ENCODE measurements at regions not wholly inside any gene's neighbourhood (a gene's known extent, or its start where the extent isn't known, plus 50 kb on each side); places are given as distances from the start of the nearest gene placed in this dataset.

DNA sequence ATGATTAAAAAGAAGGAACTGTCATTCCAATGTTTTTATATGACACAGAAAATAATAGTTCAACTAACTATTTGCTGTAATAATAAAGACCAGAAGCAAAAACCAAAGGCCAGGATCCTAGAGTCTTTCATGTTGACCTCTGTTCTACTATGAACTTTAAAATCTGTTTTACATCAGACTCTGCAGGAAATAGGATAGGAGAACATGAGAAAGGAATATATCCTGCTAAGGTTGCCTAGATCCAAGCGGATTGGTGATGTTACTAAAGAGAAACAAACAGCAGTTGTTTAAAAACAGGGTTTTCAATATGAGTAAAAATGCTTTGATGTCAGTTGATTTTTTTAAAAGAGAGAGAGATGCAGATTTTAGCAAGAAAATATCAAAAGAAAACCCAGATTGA is 549.6 kb downstream of the ZIC1 start:
- no peak for TF ChIP-seq CTCF (IDR thresholded peaks at IDR 0.05)

DNA sequence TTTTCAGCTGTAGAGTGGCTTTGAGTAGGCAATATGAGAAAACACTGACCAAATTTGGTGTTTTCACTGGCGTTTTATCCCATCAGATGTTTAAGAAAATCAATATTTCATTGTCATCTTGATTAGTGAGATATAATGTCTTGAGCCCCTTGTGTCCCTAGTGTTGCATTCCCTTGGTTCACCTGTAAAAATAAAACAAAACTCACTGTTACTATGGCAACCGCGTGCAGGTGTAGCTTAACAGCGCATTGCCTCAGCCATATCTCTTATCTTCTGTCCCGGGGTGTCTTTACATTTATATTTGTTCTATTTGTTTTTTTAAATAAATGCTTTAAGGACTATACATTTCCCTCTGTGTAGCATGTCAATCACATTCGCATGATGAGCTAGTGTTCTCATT is 551.6 kb downstream of the ZIC1 start:
- no peak for TF ChIP-seq CTCF (IDR thresholded peaks at IDR 0.05)

- TF ChIP-seq CTCF (IDR thresholded peaks at IDR 0.05): no peak
These were observed 553.4 kb downstream of the ZIC1 start for GRCh38 chr3:147962408-147963164.

- no peak for TF ChIP-seq CTCF (IDR thresholded peaks at IDR 0.05)
These were observed 554.5 kb downstream of the ZIC1 start for GRCh38 chr3:147963711-147964110.

DNA sequence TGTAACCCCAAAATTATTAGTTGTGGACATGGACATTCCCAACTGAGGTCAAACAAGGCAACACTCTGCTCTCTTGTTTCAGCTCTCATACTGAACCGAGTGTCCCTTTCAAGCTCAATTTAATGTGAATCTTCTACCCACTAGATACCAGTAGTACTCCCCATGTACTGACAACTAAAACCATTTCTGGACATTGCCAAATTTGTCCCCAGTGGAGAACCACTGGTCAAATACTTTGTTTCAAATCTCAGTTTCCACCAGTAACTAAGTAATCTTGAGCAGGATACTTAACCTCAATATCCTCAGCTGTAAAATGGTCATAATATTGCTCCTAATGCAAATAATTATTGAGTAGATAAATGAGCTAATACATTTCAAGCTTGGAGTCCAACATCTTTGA is 566.0 kb downstream of the ZIC1 start:
- TF ChIP-seq CTCF (IDR thresholded peaks at IDR 0.05): no peak

DNA sequence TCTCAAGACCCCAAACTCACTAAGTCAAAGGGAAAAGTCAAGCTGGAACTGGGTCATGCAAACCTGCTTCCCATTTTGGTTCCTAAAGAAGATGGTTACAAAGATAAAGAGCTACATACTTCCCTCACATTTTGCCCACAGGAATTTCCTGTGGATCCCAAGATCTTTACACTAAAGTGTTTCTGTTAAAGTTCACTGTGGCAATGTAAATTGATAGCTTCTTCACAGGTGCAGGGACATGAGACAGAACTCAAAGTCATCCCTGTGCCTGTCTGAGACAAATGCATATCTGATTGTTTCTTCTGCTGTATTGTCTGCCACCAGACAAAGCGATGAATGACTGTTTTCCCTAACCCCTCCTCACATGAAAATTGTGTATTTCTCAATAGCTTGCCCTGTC is 567.8 kb downstream of the ZIC1 start:
- no peak for TF ChIP-seq CTCF (IDR thresholded peaks at IDR 0.05)

DNA sequence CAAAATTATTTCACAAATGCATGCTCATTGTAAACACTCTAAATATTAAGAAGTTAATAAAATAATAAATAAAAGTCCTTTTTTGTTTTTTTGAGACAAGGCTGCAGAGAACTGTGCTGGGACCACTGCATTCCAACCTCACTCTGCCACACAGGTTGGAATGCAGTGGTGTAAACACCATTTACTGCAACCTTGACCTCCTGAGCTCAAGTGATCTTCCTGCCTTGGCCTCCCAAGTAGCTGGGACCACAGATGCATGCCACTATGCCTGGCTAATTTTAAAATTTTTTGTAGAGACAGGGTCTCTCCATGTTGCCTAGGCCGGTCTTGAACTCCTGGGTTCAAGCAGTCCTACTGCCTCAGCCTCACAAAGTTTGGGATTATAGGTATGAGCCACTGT is 578.4 kb downstream of the ZIC1 start:
- no peak for TF ChIP-seq CTCF (IDR thresholded peaks at IDR 0.05)

- TF ChIP-seq CTCF (IDR thresholded peaks at IDR 0.05): no peak
These were observed 580.2 kb downstream of the ZIC1 start for GRCh38 chr3:147989344-147989743.
